Neural cell (in vitro differentiated cells): ENCODE measurements at regions not wholly inside any gene's neighbourhood (a gene's known extent, or its start where the extent isn't known, plus 50 kb on each side); places are given as distances from the start of the nearest gene placed in this dataset.

Experiments
- H2AFZ ChIP-seq: fragments of 200-600, 300-800 bp; sonication (generic), shearing (Covaris generic); 2 replicates; pipeline ENCODE4 v1.6.0; 2014; ENCODE audit warnings: low read depth, mild to moderate bottlenecking, antibody characterized with exemption, low read length, moderate library complexity
- H3F3A ChIP-seq: fragments of 200-600 bp; shearing (Covaris generic); 2 replicates; pipeline ENCODE4 v1.6.1; 2016; ENCODE audit warnings: mild to moderate bottlenecking, moderate library complexity, mixed read lengths, antibody characterized with exemption, low read length; ENCODE audit not compliant: insufficient read depth, poor library complexity, severe bottlenecking
- H3K27ac ChIP-seq: fragments of 200-600, 300-800 bp; sonication (generic), shearing (Covaris generic); 2 replicates; pipeline ENCODE4 v1.5.1; 2014; ENCODE audit warnings: mild to moderate bottlenecking, low read length, moderate library complexity
- H3K27me3 ChIP-seq: fragments of 300-800, 200-600 bp; sonication (generic), shearing (Covaris generic); 2 replicates; pipeline ENCODE4 v1.6.0; 2014; ENCODE audit warnings: mild to moderate bottlenecking, low read depth, low read length, moderate library complexity; ENCODE audit not compliant: insufficient read depth
- H3K36me3 ChIP-seq: fragments of 300-800, 200-600 bp; sonication (generic), shearing (Covaris generic); 2 replicates; pipeline ENCODE4 v1.5.1; 2014; ENCODE audit warnings: mild to moderate bottlenecking, antibody characterized with exemption, low read length, moderate library complexity; ENCODE audit not compliant: insufficient read depth
- H3K4me2 ChIP-seq: fragments of 300-800, 200-600 bp; sonication (generic), shearing (Covaris generic); 2 replicates; pipeline ENCODE4 v1.6.0; 2014; ENCODE audit warnings: mild to moderate bottlenecking, low read length
- H3K4me3 ChIP-seq: fragments of 300-800, 200-600 bp; sonication (generic), shearing (Covaris generic); 2 replicates; pipeline ENCODE4 v1.5.1; 2014; ENCODE audit warnings: mild to moderate bottlenecking, low read length, moderate library complexity
- H3K79me2 ChIP-seq: fragments of 200-600 bp; shearing (Covaris generic); replicated peaks from 2 replicates; pipeline ENCODE4 v1.6.0; 2014; ENCODE audit warnings: mild to moderate bottlenecking, low read length, moderate library complexity; ENCODE audit not compliant: insufficient read depth
- H3K9ac ChIP-seq: fragments of 300-800, 200-600 bp; sonication (generic), shearing (Covaris generic); 2 replicates; pipeline ENCODE4 v1.6.1; 2016; ENCODE audit warnings: mild to moderate bottlenecking, low read length, mixed read lengths
- H3K9me2 ChIP-seq: fragments of 200-600 bp; shearing (Covaris generic); 2 replicates; pipeline ENCODE4 v1.6.1; 2016; ENCODE audit warnings: mild to moderate bottlenecking, low read length, mixed read lengths; ENCODE audit not compliant: insufficient read depth
- H3K9me3 ChIP-seq: fragments of 200-600, 300-800 bp; sonication (generic), shearing (Covaris generic); 2 replicates; pipeline ENCODE4 v1.6.1; 2016; ENCODE audit warnings: mild to moderate bottlenecking, mixed run types, low read length, moderate library complexity, mixed read lengths
- H4K20me1 ChIP-seq: fragments of 200-600 bp; shearing (Covaris generic); 2 replicates; pipeline ENCODE4 v1.6.1; 2016; ENCODE audit warnings: mild to moderate bottlenecking, mixed run types; ENCODE audit not compliant: insufficient read depth
- EP300 ChIP-seq: fragments of 450-650 bp; conservative IDR thresholded peaks from 2 replicates; pipeline ENCODE4 v1.6.1; 2014; ENCODE audit warnings: antibody characterized with exemption, mild to moderate bottlenecking, moderate library complexity; ENCODE audit not compliant: poor library complexity, severe bottlenecking
- EZH2 ChIP-seq: fragments of 200-600, 300-800 bp; shearing (Covaris generic), sonication (generic); IDR thresholded peaks from 2 replicates; pipeline ENCODE4 v1.6.1; 2014; ENCODE audit warnings: antibody characterized with exemption, low read length, borderline replicate concordance, mild to moderate bottlenecking; ENCODE audit not compliant: insufficient read depth, poor library complexity, severe bottlenecking
- MXI1 ChIP-seq: fragments of 450-650 bp; conservative IDR thresholded peaks from 2 replicates; pipeline ENCODE4 v1.6.1; 2014; ENCODE audit warnings: antibody characterized with exemption, mild to moderate bottlenecking; ENCODE audit not compliant: poor library complexity, severe bottlenecking
- POLR2AphosphoS5 ChIP-seq: IDR thresholded peaks from 2 replicates; pipeline ENCODE4 v1.6.1; 2012
- RAD21 ChIP-seq: fragments of 450-650 bp; conservative IDR thresholded peaks from 2 replicates; pipeline ENCODE4 v1.6.1; 2014; ENCODE audit warnings: antibody characterized with exemption, mild to moderate bottlenecking, moderate library complexity
- SMC3 ChIP-seq: fragments of 450-650 bp; conservative IDR thresholded peaks from 2 replicates; pipeline ENCODE4 v1.6.1; 2014; ENCODE audit warnings: antibody characterized with exemption, mild to moderate bottlenecking, moderate library complexity; ENCODE audit not compliant: poor library complexity
- TAF1 ChIP-seq: IDR thresholded peaks from 2 replicates; pipeline ENCODE4 v1.6.1; 2012; ENCODE audit warnings: low read depth
- TF ChIP-seq, protein P1 (sequence below): IDR thresholded peaks from 2 replicates; pipeline ENCODE4 v1.6.1; 2012; ENCODE audit warnings: borderline replicate concordance
- TF ChIP-seq, protein P2 (sequence below): fragments of 450-650 bp; IDR thresholded peaks from 2 replicates; pipeline ENCODE4 v1.5.1; 2014; ENCODE audit warnings: antibody characterized with exemption, mild to moderate bottlenecking, moderate library complexity; ENCODE audit not compliant: poor library complexity, severe bottlenecking

DNA sequence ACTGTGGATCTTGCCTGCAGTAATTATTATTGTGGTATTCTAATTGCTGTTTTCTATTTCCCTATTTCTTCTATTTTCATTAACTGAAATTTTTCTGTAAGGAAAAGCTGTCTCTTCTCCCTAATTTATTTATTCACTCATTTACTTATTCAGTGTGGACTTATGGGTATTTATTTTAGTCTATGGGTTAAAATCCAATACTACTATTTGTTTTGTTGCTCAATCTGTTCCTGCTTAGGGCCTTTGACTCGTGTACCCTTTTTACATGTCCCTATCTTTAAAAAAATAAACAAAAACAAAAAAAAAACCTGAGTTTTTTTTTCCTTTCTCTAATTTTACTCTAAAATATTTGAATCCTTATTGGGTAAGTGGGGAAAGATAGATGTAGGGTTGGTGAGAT lies 166.2 kb upstream of the IVNS1ABP start:
- H3K79me2 ChIP-seq: no peaks in the 10 kb centered on the region
- H3K27ac ChIP-seq: no peak overlapping the region
- no peaks in the 10 kb centered on the region for H3K27me3 ChIP-seq
- no peaks in the 10 kb centered on the region for H3K9me3 ChIP-seq
- TF ChIP-seq POLR2AphosphoS5 (no peak), EZH2 (no peak), RAD21 (no peak), TAF1 (no peak), SMC3 (no peak), MXI1 (no peak), EP300 (no peak)
- TF ChIP-seq, protein P1, sequence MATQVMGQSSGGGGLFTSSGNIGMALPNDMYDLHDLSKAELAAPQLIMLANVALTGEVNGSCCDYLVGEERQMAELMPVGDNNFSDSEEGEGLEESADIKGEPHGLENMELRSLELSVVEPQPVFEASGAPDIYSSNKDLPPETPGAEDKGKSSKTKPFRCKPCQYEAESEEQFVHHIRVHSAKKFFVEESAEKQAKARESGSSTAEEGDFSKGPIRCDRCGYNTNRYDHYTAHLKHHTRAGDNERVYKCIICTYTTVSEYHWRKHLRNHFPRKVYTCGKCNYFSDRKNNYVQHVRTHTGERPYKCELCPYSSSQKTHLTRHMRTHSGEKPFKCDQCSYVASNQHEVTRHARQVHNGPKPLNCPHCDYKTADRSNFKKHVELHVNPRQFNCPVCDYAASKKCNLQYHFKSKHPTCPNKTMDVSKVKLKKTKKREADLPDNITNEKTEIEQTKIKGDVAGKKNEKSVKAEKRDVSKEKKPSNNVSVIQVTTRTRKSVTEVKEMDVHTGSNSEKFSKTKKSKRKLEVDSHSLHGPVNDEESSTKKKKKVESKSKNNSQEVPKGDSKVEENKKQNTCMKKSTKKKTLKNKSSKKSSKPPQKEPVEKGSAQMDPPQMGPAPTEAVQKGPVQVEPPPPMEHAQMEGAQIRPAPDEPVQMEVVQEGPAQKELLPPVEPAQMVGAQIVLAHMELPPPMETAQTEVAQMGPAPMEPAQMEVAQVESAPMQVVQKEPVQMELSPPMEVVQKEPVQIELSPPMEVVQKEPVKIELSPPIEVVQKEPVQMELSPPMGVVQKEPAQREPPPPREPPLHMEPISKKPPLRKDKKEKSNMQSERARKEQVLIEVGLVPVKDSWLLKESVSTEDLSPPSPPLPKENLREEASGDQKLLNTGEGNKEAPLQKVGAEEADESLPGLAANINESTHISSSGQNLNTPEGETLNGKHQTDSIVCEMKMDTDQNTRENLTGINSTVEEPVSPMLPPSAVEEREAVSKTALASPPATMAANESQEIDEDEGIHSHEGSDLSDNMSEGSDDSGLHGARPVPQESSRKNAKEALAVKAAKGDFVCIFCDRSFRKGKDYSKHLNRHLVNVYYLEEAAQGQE: no peak
- TF ChIP-seq, protein P2, sequence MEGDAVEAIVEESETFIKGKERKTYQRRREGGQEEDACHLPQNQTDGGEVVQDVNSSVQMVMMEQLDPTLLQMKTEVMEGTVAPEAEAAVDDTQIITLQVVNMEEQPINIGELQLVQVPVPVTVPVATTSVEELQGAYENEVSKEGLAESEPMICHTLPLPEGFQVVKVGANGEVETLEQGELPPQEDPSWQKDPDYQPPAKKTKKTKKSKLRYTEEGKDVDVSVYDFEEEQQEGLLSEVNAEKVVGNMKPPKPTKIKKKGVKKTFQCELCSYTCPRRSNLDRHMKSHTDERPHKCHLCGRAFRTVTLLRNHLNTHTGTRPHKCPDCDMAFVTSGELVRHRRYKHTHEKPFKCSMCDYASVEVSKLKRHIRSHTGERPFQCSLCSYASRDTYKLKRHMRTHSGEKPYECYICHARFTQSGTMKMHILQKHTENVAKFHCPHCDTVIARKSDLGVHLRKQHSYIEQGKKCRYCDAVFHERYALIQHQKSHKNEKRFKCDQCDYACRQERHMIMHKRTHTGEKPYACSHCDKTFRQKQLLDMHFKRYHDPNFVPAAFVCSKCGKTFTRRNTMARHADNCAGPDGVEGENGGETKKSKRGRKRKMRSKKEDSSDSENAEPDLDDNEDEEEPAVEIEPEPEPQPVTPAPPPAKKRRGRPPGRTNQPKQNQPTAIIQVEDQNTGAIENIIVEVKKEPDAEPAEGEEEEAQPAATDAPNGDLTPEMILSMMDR: no peak
- H3K9ac ChIP-seq: no peak overlapping the region
- H3K4me3 ChIP-seq: no peak overlapping the region
- no peaks in the 10 kb centered on the region for H3K36me3 ChIP-seq
- H3K9me2 ChIP-seq: no peaks in the 10 kb centered on the region
- no peak overlapping the region for H3K4me2 ChIP-seq
- H4K20me1 ChIP-seq: no peaks in the 10 kb centered on the region
- H2AFZ ChIP-seq: no peak overlapping the region
- H3F3A ChIP-seq: no peaks in the 10 kb centered on the region

DNA sequence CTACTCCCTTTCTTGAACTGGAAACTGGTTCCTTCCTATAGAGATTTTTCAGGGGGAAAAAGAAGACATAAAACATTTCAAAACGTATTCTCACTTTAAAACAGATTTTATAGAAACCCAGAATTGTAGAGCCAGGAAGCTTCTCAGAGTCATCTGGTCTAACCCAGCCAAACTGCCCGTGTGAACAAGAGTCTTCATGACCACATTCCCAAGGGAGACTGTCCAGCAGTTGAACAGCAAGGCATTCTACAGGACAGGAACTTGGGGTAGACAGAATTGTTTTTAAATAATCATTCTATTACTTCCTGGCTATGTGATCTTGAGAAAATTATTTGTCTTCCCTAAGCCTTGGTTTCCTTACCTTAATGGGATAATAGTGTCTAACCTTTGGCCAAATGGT lies 163.5 kb upstream of the IVNS1ABP start:
- no peaks in the 10 kb centered on the region for H3K9me2 ChIP-seq
- H2AFZ ChIP-seq: no peak overlapping the region
- H3K36me3 ChIP-seq: no peaks in the 10 kb centered on the region
- H3F3A ChIP-seq: no peaks in the 10 kb centered on the region
- H3K9me3 ChIP-seq: no peaks in the 10 kb centered on the region
- TF ChIP-seq EZH2 (no peak), POLR2AphosphoS5 (no peak), EP300 (no peak), SMC3 (no peak), MXI1 (no peak), TAF1 (no peak)
- TF ChIP-seq, protein P1: no peak
- H3K79me2 ChIP-seq: no peaks in the 10 kb centered on the region
- H3K9ac ChIP-seq: no peak overlapping the region
- no peaks in the 10 kb centered on the region for H3K27me3 ChIP-seq
- H3K4me2 ChIP-seq: no peak overlapping the region
- H4K20me1 ChIP-seq: no peaks in the 10 kb centered on the region
- no peak overlapping the region for H3K4me3 ChIP-seq
- H3K27ac ChIP-seq: no peak overlapping the region
